Keratinocyte (primary cell): ENCODE measurements at regions not wholly inside any gene's neighbourhood (a gene's known extent, or its start where the extent isn't known, plus 50 kb on each side); places are given as distances from the start of the nearest gene placed in this dataset.
A peak's percentile ranks its signal among the peaks of the same experiment; 100 is the strongest.

Experiments
- DNase-seq: peaks from one replicate; pipeline ENCODE4 v3.0.0-alpha.2; 2011; ENCODE audit warnings: low read depth, missing footprints, low spot score
- FAIRE-seq: peaks from 2 replicates; lab custom pipeline; 2011; peaks lifted over from hg19 to GRCh38; lab: Jason Lieb, UNC
- H2AFZ ChIP-seq: 2 replicates; pipeline ENCODE4 v1.6.0; 2012; ENCODE audit warnings: low read length, control low read depth, inconsistent platforms; ENCODE audit not compliant: control insufficient read depth
- H3K27ac ChIP-seq: 2 replicates; pipeline ENCODE4 v1.5.1; 2011; ENCODE audit warnings: low read length; ENCODE audit not compliant: control insufficient read depth, insufficient read depth
- H3K27me3 ChIP-seq: 3 replicates; pipeline ENCODE4 v1.6.0; 2011; ENCODE audit warnings: low read length; ENCODE audit not compliant: control insufficient read depth, insufficient read depth; ENCODE audit errors: extremely low read depth
- H3K36me3 ChIP-seq, 2 experiments: 2 replicates in 1 of 2; 3 replicates in 1 of 2; pipeline ENCODE4 v1.5.1; 2011; ENCODE audit warnings: low read length in 2 of 2, mild to moderate bottlenecking in 1 of 2; ENCODE audit not compliant: control insufficient read depth in 2 of 2, insufficient read depth in 2 of 2; ENCODE audit errors: extremely low read depth in 1 of 2
- H3K4me1 ChIP-seq: 3 replicates; pipeline ENCODE4 v1.5.1; 2011; ENCODE audit warnings: low read length; ENCODE audit not compliant: control insufficient read depth, insufficient read depth; ENCODE audit errors: extremely low read depth
- H3K4me2 ChIP-seq: 3 replicates; pipeline ENCODE4 v1.6.0; 2011; ENCODE audit warnings: low read depth, low read length; ENCODE audit not compliant: control insufficient read depth, insufficient read depth; ENCODE audit errors: extremely low read depth
- H3K4me3 ChIP-seq, 3 experiments: fragments of 200-600 bp in 1 of 3; sonication (generic) in 1 of 3; 2 replicates in 2 of 3; 3 replicates in 1 of 3; pipeline ENCODE4 v1.5.1; 2011 to 2016; ENCODE audit warnings: low read length in 3 of 3, mild to moderate bottlenecking in 3 of 3, control low read depth in 2 of 3, inconsistent platforms in 1 of 3, low read depth in 1 of 3, mixed read lengths in 1 of 3, mixed run types in 1 of 3, moderate library complexity in 1 of 3; ENCODE audit not compliant: control insufficient read depth in 2 of 3, insufficient read depth in 2 of 3; ENCODE audit errors: extremely low read depth in 1 of 3
- H3K79me2 ChIP-seq: 2 replicates; pipeline ENCODE4 v1.6.0; 2012; ENCODE audit warnings: low read length; ENCODE audit not compliant: control insufficient read depth, insufficient read depth
- H3K9ac ChIP-seq: 3 replicates; pipeline ENCODE4 v1.6.0; 2011; ENCODE audit warnings: low read length; ENCODE audit not compliant: control insufficient read depth, insufficient read depth; ENCODE audit errors: extremely low read depth
- H3K9me1 ChIP-seq: 3 replicates; pipeline ENCODE4 v1.6.0; 2011; ENCODE audit warnings: low read length; ENCODE audit not compliant: control insufficient read depth, insufficient read depth; ENCODE audit errors: extremely low read depth
- H3K9me3 ChIP-seq: 2 replicates; pipeline ENCODE4 v1.5.1; 2012; ENCODE audit warnings: low read depth, low read length; ENCODE audit not compliant: control insufficient read depth
- H4K20me1 ChIP-seq: 3 replicates; pipeline ENCODE4 v1.6.0; 2011; ENCODE audit warnings: low read length; ENCODE audit not compliant: control insufficient read depth, insufficient read depth; ENCODE audit errors: extremely low read depth
- CTCF ChIP-seq, 3 experiments: IDR thresholded peaks in 1 of 3; conservative IDR thresholded peaks in 1 of 3; optimal IDR thresholded peaks in 1 of 3; 2 replicates in 2 of 3; 3 replicates in 1 of 3; pipeline versions ENCODE3 to v1.5.1; 2011; ENCODE audit warnings: low read length in 3 of 3, mild to moderate bottlenecking in 3 of 3, moderate library complexity in 2 of 3, control low read depth in 1 of 3, inconsistent platforms in 1 of 3; ENCODE audit not compliant: insufficient read depth in 2 of 3; ENCODE audit errors: extremely low read depth in 1 of 3
- EZH2 ChIP-seq: IDR thresholded peaks from one replicate; pipeline ENCODE4 v1.6.1; 2012; ENCODE audit warnings: inconsistent platforms, mild to moderate bottlenecking, low read length, moderate library complexity
- dilution Hi-C: fragments of 300-500 bp; cut with MboI; formaldehyde crosslinking; loops from one replicate; pipeline ENCODE4 v1.7.0; 2020; ENCODE audit warnings: low sequenced_read_pairs; ENCODE audit not compliant: extremely low pct_ligation_motif_present

- no peak for TF ChIP-seq EZH2
- no peak for TF ChIP-seq CTCF (optimal IDR thresholded peaks at IDR 0.05 in 1 of 3, IDR thresholded peaks at IDR 0.05 in 1 of 3, conservative IDR thresholded peaks at IDR 0.05 in 1 of 3; ENCODE audit: extremely low read depth in 1 of 3, insufficient read depth in 2 of 3, low read length in 3 of 3)
- Histone ChIP-seq H3K79me2 (no peaks in the 10 kb centered on the region), H3K4me3 (no peak overlapping the region), H3K9me3 (no peaks in the 10 kb centered on the region), H3K27ac (no peak overlapping the region), H3K4me1 (peaks cover 19% of the 10 kb centered on the region), H2AFZ (no peak overlapping the region), H3K4me2 (peak overlapping the region; percentile 8), H3K9ac (no peak overlapping the region), H4K20me1 (no peaks in the 10 kb centered on the region), H3K27me3 (no peaks in the 10 kb centered on the region), H3K36me3 (no peaks in the 10 kb centered on the region), H3K9me1 (no peaks in the 10 kb centered on the region)
- dilution Hi-C loops = no loop called here
- FAIRE-seq (peak; percentile 23), DNase-seq (no peak)
Measured at GRCh38 chr20:48186447-48186846, 401.2 kb upstream of the SULF2 start.

- no peak overlapping the region for H3K4me2 ChIP-seq
Measured at GRCh38 chr20:48184229-48184628, 398.9 kb upstream of the SULF2 start.

More at GRCh38 chr20:48184229-48184628, 398.9 kb upstream of the SULF2 start:
- H3K27ac ChIP-seq = no peak overlapping the region
- no peaks in the 10 kb centered on the region for H3K27me3 ChIP-seq
- no peak overlapping the region for H3K9ac ChIP-seq
- H3K79me2 ChIP-seq = no peaks in the 10 kb centered on the region
- no peaks in the 10 kb centered on the region for H3K36me3 ChIP-seq
- H3K9me3 ChIP-seq = no peaks in the 10 kb centered on the region
- no peaks in the 10 kb centered on the region for H4K20me1 ChIP-seq
- TF ChIP-seq EZH2 (no peak), CTCF (optimal IDR thresholded peaks at IDR 0.05 in 1 of 3, IDR thresholded peaks at IDR 0.05 in 1 of 3, conservative IDR thresholded peaks at IDR 0.05 in 1 of 3; ENCODE audit: extremely low read depth in 1 of 3, insufficient read depth in 2 of 3, low read length in 3 of 3) (no peak)
- peaks cover 12% of the 10 kb centered on the region for H3K4me1 ChIP-seq
- no peak overlapping the region for H2AFZ ChIP-seq
- dilution Hi-C loops = no loop called here
- DNase-seq = no peak
- no peak for FAIRE-seq
- no peaks in the 10 kb centered on the region for H3K9me1 ChIP-seq
- H3K4me3 ChIP-seq = no peak overlapping the region
